Activated CD4-positive, CD25-positive, alpha-beta regulatory T cell (primary cell): ENCODE measurements at regions not wholly inside any gene's neighbourhood (a gene's known extent, or its start where the extent isn't known, plus 50 kb on each side); places are given as distances from the start of the nearest gene placed in this dataset.
"Not testable (repeated sequence)": the region's sequence is repeated elsewhere in the genome, so short reads cannot be mapped to it uniquely, and the experiment has no call there.

Experiments
- DNase-seq, 4 experiments: peaks; one replicate each; lab custom pipeline; 2025; lab: John Stamatoyannopoulos, UW

GRCh38 chr13:90331974-90332373 lies 1015.5 kb upstream of the MIR17HG start:
- DNase-seq, result no peak

- no peak for DNase-seq
Measured at GRCh38 chr13:90336507-90336906, 1011.0 kb upstream of the MIR17HG start.

GRCh38 chr13:90341348-90341747 lies 1006.1 kb upstream of the MIR17HG start:
- not testable (repeated sequence) for DNase-seq

GRCh38 chr13:90348477-90349136 lies 998.9 kb upstream of the MIR17HG start:
- not testable (repeated sequence) for DNase-seq

GRCh38 chr13:90352763-90353162 lies 994.7 kb upstream of the MIR17HG start:
- no peak for DNase-seq

GRCh38 chr13:90355162-90355751 lies 992.2 kb upstream of the MIR17HG start:
- no peak for DNase-seq

GRCh38 chr13:90360785-90361184 lies 986.7 kb upstream of the MIR17HG start:
- DNase-seq, result no peak

- DNase-seq, result no peak
Measured at GRCh38 chr13:90362707-90363106, 984.8 kb upstream of the MIR17HG start.

- DNase-seq, result no peak
Measured at GRCh38 chr13:90365130-90365529, 982.4 kb upstream of the MIR17HG start.

- no peak for DNase-seq
Measured at GRCh38 chr13:90374168-90374567, 973.3 kb upstream of the MIR17HG start.

- DNase-seq, result no peak
Measured at GRCh38 chr13:90375851-90376250, 971.6 kb upstream of the MIR17HG start.

GRCh38 chr13:90382425-90382824 lies 965.1 kb upstream of the MIR17HG start:
- no peak for DNase-seq

- no peak for DNase-seq
Measured at GRCh38 chr13:90385781-90386489, 961.6 kb upstream of the MIR17HG start.

GRCh38 chr13:90388887-90389452 lies 958.5 kb upstream of the MIR17HG start:
- no peak for DNase-seq

GRCh38 chr13:90389537-90389936 lies 958.0 kb upstream of the MIR17HG start:
- DNase-seq, result no peak

GRCh38 chr13:90393408-90393807 lies 954.1 kb upstream of the MIR17HG start:
- DNase-seq, result no peak

- no peak for DNase-seq
Measured at GRCh38 chr13:90395348-90395747, 952.1 kb upstream of the MIR17HG start.

GRCh38 chr13:90395846-90396245 lies 951.6 kb upstream of the MIR17HG start:
- DNase-seq, result no peak

- DNase-seq, result no peak
Measured at GRCh38 chr13:90396266-90396665, 951.2 kb upstream of the MIR17HG start.

- DNase-seq, result no peak
Measured at GRCh38 chr13:90397503-90397902, 950.0 kb upstream of the MIR17HG start.

- no peak for DNase-seq
Measured at GRCh38 chr13:90400372-90400771, 947.1 kb upstream of the MIR17HG start.

GRCh38 chr13:90401150-90401549 lies 946.3 kb upstream of the MIR17HG start:
- DNase-seq, result no peak

- no peak for DNase-seq
Measured at GRCh38 chr13:90402102-90402501, 945.4 kb upstream of the MIR17HG start.
